ENCODE measurements at regions not wholly inside any gene's neighbourhood (a gene's known extent, or its start where the extent isn't known, plus 50 kb on each side); places are given as distances from the start of the nearest gene placed in this dataset.

GRCh38 chrX:78540171-78540570, 119.0 kb downstream of the RTL3 start (continued):
- TF ChIP-seq FOXP4 (CRISPR knock-in tag; IDR thresholded peaks at IDR 0.05) (no peak), CDX4 (CRISPR knock-in tag; IDR thresholded peaks at IDR 0.05; ENCODE audit: borderline replicate concordance) (no peak), NR1H2 (CRISPR knock-in tag; IDR thresholded peaks at IDR 0.05) (no peak), SOX15 (CRISPR knock-in tag; IDR thresholded peaks at IDR 0.05) (no peak), GABPB1 (CRISPR knock-in tag; IDR thresholded peaks at IDR 0.05) (no peak)

- H3K4me1 Mint-ChIP-seq = no peaks in the 10 kb centered on the region
- no peak for ATAC-seq
Measured at GRCh38 chrX:78534221-78534620, 124.9 kb downstream of the RTL3 start.

More at GRCh38 chrX:78534221-78534620, 124.9 kb downstream of the RTL3 start:
- Mint-ChIP-seq H3K36me3 (no peaks in the 10 kb centered on the region), H3K27me3 (ENCODE audit: low read depth) (no peaks in the 10 kb centered on the region), H3K27ac (no peak overlapping the region), H3K9me3 (peaks cover 5% of the 10 kb centered on the region; the same call in 1 of the 2 replicates), H3K4me3 (no peak overlapping the region)
- no peak for DNase-seq (ENCODE audit: low spot score)
- POLR2A ChIA-PET = no interaction called here
- CTCF ChIA-PET = no interaction called here
- TF ChIP-seq OVOL2 (CRISPR knock-in tag; IDR thresholded peaks at IDR 0.05; ENCODE audit: borderline replicate concordance) (no peak), PRDM15 (CRISPR knock-in tag; IDR thresholded peaks at IDR 0.05) (no peak), MLX (CRISPR knock-in tag; IDR thresholded peaks at IDR 0.05) (no peak), ERG (CRISPR knock-in tag; IDR thresholded peaks at IDR 0.05) (no peak), KAT7 (CRISPR knock-in tag; IDR thresholded peaks at IDR 0.05; ENCODE audit: borderline replicate concordance) (no peak), ZNF138 (CRISPR knock-in tag; conservative IDR thresholded peaks at IDR 0.05) (no peak), ATF1 (CRISPR knock-in tag; IDR thresholded peaks at IDR 0.05) (no peak), ZNF121 (CRISPR knock-in tag; IDR thresholded peaks at IDR 0.05) (no peak)
